Upper lobe of right lung (tissue), 1 donor: ENCODE measurements at regions not wholly inside any gene's neighbourhood (a gene's known extent, or its start where the extent isn't known, plus 50 kb on each side); places are given as distances from the start of the nearest gene placed in this dataset.

Experiments
- ATAC-seq: fragments of 200-7000 bp; cut with Tn5 transposase; one replicate; pipeline ENCODE4 v1.9.1; 2020; ENCODE audit warnings: mild to moderate bottlenecking, moderate library complexity
- DNase-seq: peaks from one replicate; pipeline ENCODE4 v3.0.0-alpha.2; 2020
- H3K27ac ChIP-seq: fragments of 200-600 bp; one replicate; pipeline ENCODE4 v1.8.0; 2022
- H3K27me3 ChIP-seq: fragments of 200-600 bp; one replicate; pipeline ENCODE4 v1.8.0; 2022; ENCODE audit warnings: mild to moderate bottlenecking
- H3K36me3 ChIP-seq: fragments of 200-600 bp; one replicate; pipeline ENCODE4 v1.8.0; 2022
- H3K4me1 ChIP-seq: fragments of 200-600 bp; one replicate; pipeline ENCODE4 v1.8.0; 2022
- H3K4me3 ChIP-seq: fragments of 200-600 bp; one replicate; pipeline ENCODE4 v1.8.0; 2022; ENCODE audit warnings: mild to moderate bottlenecking
- H3K9me3 ChIP-seq: fragments of 200-600 bp; one replicate; pipeline ENCODE4 v1.8.0; 2022
- CTCF ChIP-seq: fragments of 200-600 bp; IDR thresholded peaks from one replicate; pipeline ENCODE4 v1.8.0; 2022; ENCODE audit warnings: antibody characterized with exemption
- intact Hi-C: fragments of 100-400 bp; cut with DNase I; formaldehyde crosslinking; loops from one replicate; pipeline ENCODE4 v1.11.0; 2022
- donor health status: DM: no; HTN: yes; CAD: no; lungs with severe emphysema.

- DNase-seq (no peak), ATAC-seq (no peak)
- no peak for TF ChIP-seq CTCF
- Histone ChIP-seq H3K4me1 (no peaks in the 10 kb centered on the region), H3K27ac (no peak overlapping the region), H3K36me3 (no peaks in the 10 kb centered on the region), H3K27me3 (no peaks in the 10 kb centered on the region), H3K9me3 (no peaks in the 10 kb centered on the region), H3K4me3 (no peak overlapping the region)
- intact Hi-C loops, result no loop called here
Measured at GRCh38 chr18:61019338-61020301, 313.6 kb upstream of the CDH20 start.

GRCh38 chr18:61025596-61025995 is 307.6 kb upstream of the CDH20 start:
- Histone ChIP-seq H3K4me3 (no peak overlapping the region), H3K9me3 (no peaks in the 10 kb centered on the region), H3K27me3 (no peaks in the 10 kb centered on the region), H3K4me1 (no peaks in the 10 kb centered on the region), H3K36me3 (no peaks in the 10 kb centered on the region), H3K27ac (no peak overlapping the region)
- TF ChIP-seq CTCF, result no peak
- ATAC-seq (no peak), DNase-seq (no peak)
- intact Hi-C loops, result no loop called here

GRCh38 chr18:61031626-61032025 is 301.6 kb upstream of the CDH20 start:
- TF ChIP-seq CTCF, result no peak
- Histone ChIP-seq H3K27ac (no peak overlapping the region), H3K27me3 (no peaks in the 10 kb centered on the region), H3K9me3 (no peaks in the 10 kb centered on the region), H3K4me1 (no peaks in the 10 kb centered on the region), H3K4me3 (no peak overlapping the region), H3K36me3 (no peaks in the 10 kb centered on the region)
- DNase-seq, result no peak
- ATAC-seq, result no peak
- intact Hi-C loops, result no loop called here

GRCh38 chr18:61034580-61034979 is 298.6 kb upstream of the CDH20 start:
- H3K4me3 ChIP-seq, result no peak overlapping the region
- no peaks in the 10 kb centered on the region for H3K27me3 ChIP-seq
- no peaks in the 10 kb centered on the region for H3K9me3 ChIP-seq
- no peaks in the 10 kb centered on the region for H3K4me1 ChIP-seq
- no peaks in the 10 kb centered on the region for H3K36me3 ChIP-seq
- no peak overlapping the region for H3K27ac ChIP-seq
- ATAC-seq (no peak), DNase-seq (no peak)
- intact Hi-C loops, result no loop called here
- no peak for TF ChIP-seq CTCF

- no peak overlapping the region for H3K27ac ChIP-seq
- intact Hi-C loops, result no loop called here
- H3K27me3 ChIP-seq, result no peaks in the 10 kb centered on the region
- H3K9me3 ChIP-seq, result no peaks in the 10 kb centered on the region
- H3K36me3 ChIP-seq, result no peaks in the 10 kb centered on the region
- no peaks in the 10 kb centered on the region for H3K4me1 ChIP-seq
- no peak for DNase-seq
- H3K4me3 ChIP-seq, result no peak overlapping the region
- TF ChIP-seq CTCF, result no peak
- ATAC-seq, result no peak
Measured at GRCh38 chr18:61039251-61039650, 294.0 kb upstream of the CDH20 start.
